Adrenal gland (tissue), 5 donors: ENCODE measurements at regions not wholly inside any gene's neighbourhood (a gene's known extent, or its start where the extent isn't known, plus 50 kb on each side); places are given as distances from the start of the nearest gene placed in this dataset.

Experiments
- POLR2A ChIP-seq, 2 donors: fragments of 450-650 bp; IDR thresholded peaks; one replicate each; pipeline ENCODE4 v1.6.1; 2017; ENCODE audit warnings: antibody characterized with exemption in 2 of 2, mild to moderate bottlenecking in 2 of 2, moderate library complexity in 1 of 2
- TF ChIP-seq, protein P1 (sequence below), 6 experiments: fragments of 450-650 bp in 4 of 6; fragments of 200-600 bp in 2 of 6; sonication (generic) in 1 of 6; IDR thresholded peaks; 1 replicate in 5 of 6; 2 replicates in 1 of 6; pipeline versions ENCODE4 v1.5.1 to v1.8.0; 2016 to 2021; ENCODE audit warnings: antibody characterized with exemption in 6 of 6, mild to moderate bottlenecking in 2 of 6, moderate library complexity in 1 of 6
- donor health status: DM: no; HTN: no; CAD: no.

GRCh38 chr2:105580870-105581554 is 163.7 kb upstream of the NCK2 start:
- TF ChIP-seq, protein P1, sequence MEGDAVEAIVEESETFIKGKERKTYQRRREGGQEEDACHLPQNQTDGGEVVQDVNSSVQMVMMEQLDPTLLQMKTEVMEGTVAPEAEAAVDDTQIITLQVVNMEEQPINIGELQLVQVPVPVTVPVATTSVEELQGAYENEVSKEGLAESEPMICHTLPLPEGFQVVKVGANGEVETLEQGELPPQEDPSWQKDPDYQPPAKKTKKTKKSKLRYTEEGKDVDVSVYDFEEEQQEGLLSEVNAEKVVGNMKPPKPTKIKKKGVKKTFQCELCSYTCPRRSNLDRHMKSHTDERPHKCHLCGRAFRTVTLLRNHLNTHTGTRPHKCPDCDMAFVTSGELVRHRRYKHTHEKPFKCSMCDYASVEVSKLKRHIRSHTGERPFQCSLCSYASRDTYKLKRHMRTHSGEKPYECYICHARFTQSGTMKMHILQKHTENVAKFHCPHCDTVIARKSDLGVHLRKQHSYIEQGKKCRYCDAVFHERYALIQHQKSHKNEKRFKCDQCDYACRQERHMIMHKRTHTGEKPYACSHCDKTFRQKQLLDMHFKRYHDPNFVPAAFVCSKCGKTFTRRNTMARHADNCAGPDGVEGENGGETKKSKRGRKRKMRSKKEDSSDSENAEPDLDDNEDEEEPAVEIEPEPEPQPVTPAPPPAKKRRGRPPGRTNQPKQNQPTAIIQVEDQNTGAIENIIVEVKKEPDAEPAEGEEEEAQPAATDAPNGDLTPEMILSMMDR (IDR thresholded peaks at IDR 0.05): no peak
- TF ChIP-seq POLR2A (IDR thresholded peaks at IDR 0.05): no peak
